ENCODE measurements at regions not wholly inside any gene's neighbourhood (a gene's known extent, or its start where the extent isn't known, plus 50 kb on each side); places are given as distances from the start of the nearest gene placed in this dataset.
A peak's percentile ranks its signal among the peaks of the same experiment; 100 is the strongest.

- peak overlapping the region; percentile 43; the same call in 1 of the 2 replicates for H3K4me2 ChIP-seq (ENCODE audit: insufficient read depth, low read length)
Measured at GRCh38 chr1:91124989-91125417, 103.2 kb upstream of the ZNF644 start.

GRCh38 chr1:91124290-91124985 lies 102.6 kb upstream of the ZNF644 start:
- H3K4me2 ChIP-seq (ENCODE audit: insufficient read depth, low read length), result peak overlapping the region; percentile 43; the same call in 1 of the 2 replicates
- H3K27me3 ChIP-seq (ENCODE audit: insufficient read depth, low read length, poor library complexity), result no peaks in the 10 kb centered on the region
- no peaks in the 10 kb centered on the region for H3K9me3 ChIP-seq (ENCODE audit: insufficient read depth, low read length, severe bottlenecking)
- H3K4me1 ChIP-seq (ENCODE audit: insufficient read depth, low read length), result peaks cover 14% of the 10 kb centered on the region
- no peaks in the 10 kb centered on the region for H4K20me1 ChIP-seq (ENCODE audit: insufficient read depth, low read length)
- no peak overlapping the region for H2AFZ ChIP-seq (ENCODE audit: low read depth, low read length)
- no peak overlapping the region for H3K9ac ChIP-seq (ENCODE audit: low read depth, low read length)
- no peaks in the 10 kb centered on the region for H3K36me3 ChIP-seq (ENCODE audit: insufficient read depth, low read length)
- TF ChIP-seq CTCF (IDR thresholded peaks at IDR 0.05; ENCODE audit: borderline replicate concordance, extremely low read depth, low read length, poor library complexity, severe bottlenecking) (no peak), EZH2 (IDR thresholded peaks at IDR 0.05; ENCODE audit: borderline replicate concordance, low read depth, low read length, severe bottlenecking) (no peak)
- DNase-seq (peak; percentile 41), ATAC-seq (ENCODE audit: insufficient read depth, low read depth) (no peak; the same call in 2 of the 3 replicates)
- H3K79me2 ChIP-seq (ENCODE audit: insufficient read depth, low read length), result no peaks in the 10 kb centered on the region
- H3K4me3 ChIP-seq (ENCODE audit: low read depth in 1 of 2, low read length in 2 of 2), result no peak overlapping the region
- H3K27ac ChIP-seq (ENCODE audit: low read length), result peak overlapping the region; percentile 31

More at GRCh38 chr1:91124989-91125417, 103.2 kb upstream of the ZNF644 start:
- Histone ChIP-seq H3K27ac (ENCODE audit: low read length) (peak overlapping the region; percentile 31), H3K9me3 (ENCODE audit: insufficient read depth, low read length, severe bottlenecking) (no peaks in the 10 kb centered on the region), H4K20me1 (ENCODE audit: insufficient read depth, low read length) (no peaks in the 10 kb centered on the region), H3K4me1 (ENCODE audit: insufficient read depth, low read length) (peaks cover 14% of the 10 kb centered on the region), H3K79me2 (ENCODE audit: insufficient read depth, low read length) (no peaks in the 10 kb centered on the region), H3K4me3 (ENCODE audit: low read depth in 1 of 2, low read length in 2 of 2) (no peak overlapping the region), H2AFZ (ENCODE audit: low read depth, low read length) (0 out of 2 replicates have a peak overlapping the region, but pooled peaks have one; percentile 52), H3K27me3 (ENCODE audit: insufficient read depth, low read length, poor library complexity) (no peaks in the 10 kb centered on the region), H3K36me3 (ENCODE audit: insufficient read depth, low read length) (no peaks in the 10 kb centered on the region), H3K9ac (ENCODE audit: low read depth, low read length) (no peak overlapping the region)
- ATAC-seq (ENCODE audit: insufficient read depth, low read depth) (peak; percentile 97), DNase-seq (peak; percentile 78)
- TF ChIP-seq CTCF (IDR thresholded peaks at IDR 0.05; ENCODE audit: borderline replicate concordance, extremely low read depth, low read length, poor library complexity, severe bottlenecking), result peak; percentile 31
- no peak for TF ChIP-seq EZH2 (IDR thresholded peaks at IDR 0.05; ENCODE audit: borderline replicate concordance, low read depth, low read length, severe bottlenecking)

GRCh38 chr1:91123773-91124172 lies 101.9 kb upstream of the ZNF644 start:
- Histone ChIP-seq H3K36me3 (ENCODE audit: insufficient read depth, low read length) (no peaks in the 10 kb centered on the region), H3K4me2 (ENCODE audit: insufficient read depth, low read length) (no peak overlapping the region), H3K79me2 (ENCODE audit: insufficient read depth, low read length) (no peaks in the 10 kb centered on the region), H3K4me1 (ENCODE audit: insufficient read depth, low read length) (peaks cover 14% of the 10 kb centered on the region), H3K27ac (ENCODE audit: low read length) (no peak overlapping the region), H3K9ac (ENCODE audit: low read depth, low read length) (no peak overlapping the region), H4K20me1 (ENCODE audit: insufficient read depth, low read length) (no peaks in the 10 kb centered on the region), H2AFZ (ENCODE audit: low read depth, low read length) (no peak overlapping the region), H3K4me3 (ENCODE audit: low read depth in 1 of 2, low read length in 2 of 2) (no peak overlapping the region), H3K9me3 (ENCODE audit: insufficient read depth, low read length, severe bottlenecking) (no peaks in the 10 kb centered on the region), H3K27me3 (ENCODE audit: insufficient read depth, low read length, poor library complexity) (no peaks in the 10 kb centered on the region)
- DNase-seq (no peak), ATAC-seq (ENCODE audit: insufficient read depth, low read depth) (no peak)
- TF ChIP-seq CTCF (IDR thresholded peaks at IDR 0.05; ENCODE audit: borderline replicate concordance, extremely low read depth, low read length, poor library complexity, severe bottlenecking) (no peak), EZH2 (IDR thresholded peaks at IDR 0.05; ENCODE audit: borderline replicate concordance, low read depth, low read length, severe bottlenecking) (no peak)

Data from DND-41 (cell line).